ENCODE measurements at regions not wholly inside any gene's neighbourhood (a gene's known extent, or its start where the extent isn't known, plus 50 kb on each side); places are given as distances from the start of the nearest gene placed in this dataset.

GRCh38 chr19:32067685-32068084, 277.7 kb upstream of the ZNF507 start:
- no peak for TF ChIP-seq CTCF (IDR thresholded peaks at IDR 0.05; ENCODE audit: low read depth, low read length, poor library complexity, severe bottlenecking)
- no peak for TF ChIP-seq EZH2phosphoT487 (IDR thresholded peaks at IDR 0.05; ENCODE audit: borderline replicate concordance, low read length)
